Psoas muscle (tissue), 7 donors: ENCODE measurements at regions not wholly inside any gene's neighbourhood (a gene's known extent, or its start where the extent isn't known, plus 50 kb on each side); places are given as distances from the start of the nearest gene placed in this dataset.
A peak's percentile ranks its signal among the peaks of the same experiment; 100 is the strongest.

Source experiments
- ATAC-seq, 4 donors: fragments of 200-7000 bp; cut with Tn5 transposase; one replicate each; pipeline ENCODE4 v1.9.1; 2020; ENCODE audit warnings: moderate library complexity in 3 of 4, mild to moderate bottlenecking in 2 of 4
- DNase-seq, 2 donors: peaks; one replicate each; pipeline ENCODE4 v3.0.0-alpha.2; 2020
- H3K27ac ChIP-seq: fragments of 200-600 bp; one replicate; pipeline ENCODE4 v1.8.0; 2022
- H3K27me3 ChIP-seq, 3 donors: fragments of 200-600 bp in 1 of 3; one replicate each; pipeline versions ENCODE4 v1.6.1 to v1.8.0; 2013 to 2022; ENCODE audit warnings: low read length in 2 of 3, mild to moderate bottlenecking in 2 of 3, moderate library complexity in 1 of 3; ENCODE audit not compliant: insufficient read depth in 3 of 3
- H3K36me3 ChIP-seq, 2 donors: fragments of 200-600 bp in 1 of 2; one replicate each; pipeline versions ENCODE4 v1.6.1 to v1.8.0; 2013 to 2022; ENCODE audit warnings: low read depth in 1 of 2, mild to moderate bottlenecking in 1 of 2, moderate library complexity in 1 of 2; ENCODE audit not compliant: insufficient read depth in 1 of 2
- H3K4me1 ChIP-seq: fragments of 200-600 bp; one replicate; pipeline ENCODE4 v1.8.0; 2022
- H3K4me3 ChIP-seq: fragments of 200-600 bp; one replicate; pipeline ENCODE4 v1.8.0; 2022; ENCODE audit warnings: mild to moderate bottlenecking
- H3K9me3 ChIP-seq: fragments of 200-600 bp; one replicate; pipeline ENCODE4 v1.8.0; 2022
- WGBS, 3 donors: extraction: QIAGEN DNeasy Blood & Tissue Kit; methylation state at CpG; one replicate each; pipeline versions ENCODE4 v1.1.6 to v1.1.7; 2013; 5-methylcytosine and 5-hydroxymethylcytosine counted together
- intact Hi-C, 2 donors: fragments of 100-400 bp; cut with DNase I; formaldehyde crosslinking; loops; one replicate each; pipeline versions ENCODE4 v1.11.0 to v1.14.2; 2022
- TF ChIP-seq, protein P1 (sequence below): fragments of 200-600 bp; IDR thresholded peaks from one replicate; pipeline ENCODE4 v1.8.0; 2022; ENCODE audit warnings: antibody characterized with exemption
- donor health status: healthy with polysubstance abuse.
- donor health status: DM: no; HTN: no; CAD: no; lungs with moderate emphysema.
- donor health status: Bipolar disorder and iron deficiency.
- donor health status: healthy.
- donor health status: DM: yes; HTN: yes; CAD: no.
- donor health status: DM: no; HTN: no; CAD: no.
- donor health status: DM: yes; HTN: yes; CAD: no.

DNA sequence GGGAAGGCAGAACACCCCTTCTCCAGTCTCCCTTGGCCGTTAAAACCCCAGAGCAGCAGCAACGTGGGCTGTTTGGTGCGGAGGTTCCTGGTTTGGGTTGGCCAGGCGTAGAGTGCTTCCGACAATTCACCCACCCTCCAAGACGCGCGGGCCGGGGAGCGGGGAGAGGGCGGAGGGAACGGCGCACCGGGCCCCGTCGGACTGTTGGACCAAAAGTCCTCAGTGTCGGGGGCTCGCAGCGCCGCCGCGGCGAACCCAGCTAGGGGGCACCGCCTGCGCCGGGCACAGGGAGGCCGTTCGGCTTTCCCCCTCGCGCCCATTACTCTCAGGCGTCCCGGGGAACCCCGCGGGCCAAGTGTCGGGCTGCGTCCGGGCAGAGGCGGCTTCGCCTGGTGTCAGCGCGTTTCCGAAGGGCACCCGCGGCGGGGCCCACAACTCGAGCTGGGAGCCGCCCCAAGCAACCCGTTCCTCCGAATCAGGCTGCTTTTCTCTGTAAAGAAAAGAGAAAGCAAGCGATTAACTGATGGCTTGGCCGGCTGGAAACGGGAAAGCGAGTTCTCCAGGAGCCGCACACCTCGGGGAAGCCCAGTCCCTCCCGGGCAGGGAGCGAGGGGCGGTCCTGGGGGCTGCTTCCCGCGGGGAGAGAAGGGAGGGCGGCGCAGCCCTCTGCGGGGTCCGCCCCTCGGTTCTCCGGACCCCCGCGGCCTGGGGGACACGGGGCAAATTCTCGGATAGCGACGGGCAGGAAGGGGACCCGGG, 145.5 kb downstream of the ERCC6L2 start:
- Histone ChIP-seq H3K4me3 (peak overlapping the region; percentile 71), H3K4me1 (peaks cover 12% of the 10 kb centered on the region), H3K27me3 (peaks cover 0 to 55% (median 22%) of the 10 kb centered on the region in 3 donors), H3K27ac (no peak overlapping the region), H3K9me3 (no peaks in the 10 kb centered on the region), H3K36me3 (peaks cover 0 to 8% of the 10 kb centered on the region in 2 donors)
- intact Hi-C loops: no loop called here
- DNase-seq (no peak), ATAC-seq (peak; percentile 37 to 67 (median 51))
- WGBS, 3 donors: 1 to 2% (median 1%) methylated on average over 49 to 73 of the region's 73 CpGs
- TF ChIP-seq, protein P1, sequence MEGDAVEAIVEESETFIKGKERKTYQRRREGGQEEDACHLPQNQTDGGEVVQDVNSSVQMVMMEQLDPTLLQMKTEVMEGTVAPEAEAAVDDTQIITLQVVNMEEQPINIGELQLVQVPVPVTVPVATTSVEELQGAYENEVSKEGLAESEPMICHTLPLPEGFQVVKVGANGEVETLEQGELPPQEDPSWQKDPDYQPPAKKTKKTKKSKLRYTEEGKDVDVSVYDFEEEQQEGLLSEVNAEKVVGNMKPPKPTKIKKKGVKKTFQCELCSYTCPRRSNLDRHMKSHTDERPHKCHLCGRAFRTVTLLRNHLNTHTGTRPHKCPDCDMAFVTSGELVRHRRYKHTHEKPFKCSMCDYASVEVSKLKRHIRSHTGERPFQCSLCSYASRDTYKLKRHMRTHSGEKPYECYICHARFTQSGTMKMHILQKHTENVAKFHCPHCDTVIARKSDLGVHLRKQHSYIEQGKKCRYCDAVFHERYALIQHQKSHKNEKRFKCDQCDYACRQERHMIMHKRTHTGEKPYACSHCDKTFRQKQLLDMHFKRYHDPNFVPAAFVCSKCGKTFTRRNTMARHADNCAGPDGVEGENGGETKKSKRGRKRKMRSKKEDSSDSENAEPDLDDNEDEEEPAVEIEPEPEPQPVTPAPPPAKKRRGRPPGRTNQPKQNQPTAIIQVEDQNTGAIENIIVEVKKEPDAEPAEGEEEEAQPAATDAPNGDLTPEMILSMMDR: no peak

DNA sequence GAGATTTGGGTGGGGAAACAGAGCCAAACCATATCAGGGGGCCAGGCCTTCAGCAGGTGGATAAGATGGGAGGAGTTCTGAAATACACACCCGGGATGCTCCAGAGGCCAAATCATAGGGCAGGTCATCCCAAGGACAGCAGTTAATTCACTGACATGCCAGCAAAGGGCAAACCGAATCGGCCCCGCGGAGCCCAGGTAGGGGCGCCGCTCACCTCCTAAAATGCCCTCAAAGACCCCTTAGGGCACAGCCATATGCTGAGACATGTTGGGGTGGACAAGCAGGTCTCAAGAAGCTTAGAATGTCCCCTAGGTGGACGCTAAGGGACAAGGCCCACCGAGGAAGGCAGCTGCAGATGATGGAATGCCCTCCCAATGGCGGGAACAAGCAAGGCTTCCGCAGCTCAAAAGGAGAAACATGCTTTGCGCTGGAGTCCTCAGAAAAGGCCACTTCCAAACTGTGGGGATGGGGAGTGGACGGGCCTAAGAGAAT, 144.9 kb downstream of the ERCC6L2 start:
- intact Hi-C loops: no loop called here
- TF ChIP-seq, protein P1: no peak

More for the DNA sequence above, 144.9 kb downstream of the ERCC6L2 start:
- 49 to 53% (median 49%) methylated on average over 13 of the region's 13 CpGs for WGBS, 3 donors
- Histone ChIP-seq H3K27ac (no peak overlapping the region), H3K9me3 (no peaks in the 10 kb centered on the region), H3K36me3 (peaks cover 0 to 8% of the 10 kb centered on the region in 2 donors), H3K4me3 (peak overlapping the region; percentile 71), H3K27me3 (peaks cover 0 to 55% (median 22%) of the 10 kb centered on the region in 3 donors), H3K4me1 (peaks cover 12% of the 10 kb centered on the region)
- DNase-seq (no peak), ATAC-seq (peak in 3 of 4 donors; percentile 7 to 29 (median 19))
